ENCODE measurements at regions not wholly inside any gene's neighbourhood (a gene's known extent, or its start where the extent isn't known, plus 50 kb on each side); places are given as distances from the start of the nearest gene placed in this dataset.

DNA sequence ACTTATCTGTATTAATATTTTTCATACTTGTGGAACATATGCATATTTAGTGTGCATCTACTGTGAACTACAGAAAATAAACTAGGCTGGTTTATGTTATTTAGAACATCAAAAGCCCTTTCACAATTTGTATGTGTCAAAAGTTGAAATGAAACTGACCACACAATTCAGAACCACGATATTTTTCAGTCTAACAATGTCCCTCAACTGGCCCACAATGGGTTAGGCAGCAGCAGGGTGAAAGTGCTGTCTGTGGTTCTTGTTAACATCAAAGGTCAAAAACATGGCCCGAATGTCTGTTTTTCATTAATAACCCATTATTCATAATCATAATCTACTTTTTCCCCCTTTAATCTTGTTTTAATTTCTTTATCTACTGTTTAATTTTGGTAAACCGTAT lies 559.9 kb upstream of the ATP2B1 start:
- ChIA-PET POLR2A (no interaction called here), CTCF (no interaction called here)
- no peaks in the 10 kb centered on the region for H3K4me1 Mint-ChIP-seq
- H3K4me3 Mint-ChIP-seq, result no peak overlapping the region
- no peak for DNase-seq
- no peaks in the 10 kb centered on the region for H3K36me3 Mint-ChIP-seq (ENCODE audit: low read depth)
- ATAC-seq (ENCODE audit: low read depth), result no peak
- H3K9me3 Mint-ChIP-seq, result no peaks in the 10 kb centered on the region
- TF ChIP-seq, protein P1, sequence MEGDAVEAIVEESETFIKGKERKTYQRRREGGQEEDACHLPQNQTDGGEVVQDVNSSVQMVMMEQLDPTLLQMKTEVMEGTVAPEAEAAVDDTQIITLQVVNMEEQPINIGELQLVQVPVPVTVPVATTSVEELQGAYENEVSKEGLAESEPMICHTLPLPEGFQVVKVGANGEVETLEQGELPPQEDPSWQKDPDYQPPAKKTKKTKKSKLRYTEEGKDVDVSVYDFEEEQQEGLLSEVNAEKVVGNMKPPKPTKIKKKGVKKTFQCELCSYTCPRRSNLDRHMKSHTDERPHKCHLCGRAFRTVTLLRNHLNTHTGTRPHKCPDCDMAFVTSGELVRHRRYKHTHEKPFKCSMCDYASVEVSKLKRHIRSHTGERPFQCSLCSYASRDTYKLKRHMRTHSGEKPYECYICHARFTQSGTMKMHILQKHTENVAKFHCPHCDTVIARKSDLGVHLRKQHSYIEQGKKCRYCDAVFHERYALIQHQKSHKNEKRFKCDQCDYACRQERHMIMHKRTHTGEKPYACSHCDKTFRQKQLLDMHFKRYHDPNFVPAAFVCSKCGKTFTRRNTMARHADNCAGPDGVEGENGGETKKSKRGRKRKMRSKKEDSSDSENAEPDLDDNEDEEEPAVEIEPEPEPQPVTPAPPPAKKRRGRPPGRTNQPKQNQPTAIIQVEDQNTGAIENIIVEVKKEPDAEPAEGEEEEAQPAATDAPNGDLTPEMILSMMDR (IDR thresholded peaks at IDR 0.05), result no peak
- H3K27ac Mint-ChIP-seq, result no peak overlapping the region
- H3K27me3 Mint-ChIP-seq, result no peaks in the 10 kb centered on the region
- intact Hi-C loops (cut with micrococcal nuclease), result no loop called here

DNA sequence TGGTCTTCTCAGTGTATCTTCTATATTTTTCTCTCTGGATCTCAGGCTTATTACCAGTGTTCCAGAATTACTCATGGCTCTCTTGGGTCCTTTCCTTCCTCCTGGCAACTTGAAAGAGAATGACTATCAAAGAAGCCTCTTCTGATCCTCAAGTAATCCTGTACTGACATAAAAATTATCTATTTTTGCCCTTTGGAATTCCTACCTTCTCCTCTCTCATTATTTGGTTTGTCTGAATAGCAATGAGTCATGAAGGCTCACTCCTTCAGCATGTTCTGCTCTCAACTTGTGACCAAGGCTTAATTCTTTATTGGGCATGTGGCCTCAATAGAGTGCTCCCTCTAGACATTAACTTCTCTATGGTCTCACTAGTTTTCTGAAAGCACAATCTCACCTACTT lies 553.6 kb upstream of the ATP2B1 start:
- H3K4me1 Mint-ChIP-seq, result no peaks in the 10 kb centered on the region
- DNase-seq, result no peak
- no peak for ATAC-seq (ENCODE audit: low read depth)
- H3K9me3 Mint-ChIP-seq, result peaks cover 2% of the 10 kb centered on the region
- no peaks in the 10 kb centered on the region for H3K36me3 Mint-ChIP-seq (ENCODE audit: low read depth)
- POLR2A ChIA-PET, result no interaction called here
- no peaks in the 10 kb centered on the region for H3K27me3 Mint-ChIP-seq
- no peak overlapping the region for H3K27ac Mint-ChIP-seq
- TF ChIP-seq, protein P1 (IDR thresholded peaks at IDR 0.05), result no peak
- CTCF ChIA-PET, result no interaction called here
- H3K4me3 Mint-ChIP-seq, result no peak overlapping the region
- intact Hi-C loops (cut with micrococcal nuclease), result no loop called here

DNA sequence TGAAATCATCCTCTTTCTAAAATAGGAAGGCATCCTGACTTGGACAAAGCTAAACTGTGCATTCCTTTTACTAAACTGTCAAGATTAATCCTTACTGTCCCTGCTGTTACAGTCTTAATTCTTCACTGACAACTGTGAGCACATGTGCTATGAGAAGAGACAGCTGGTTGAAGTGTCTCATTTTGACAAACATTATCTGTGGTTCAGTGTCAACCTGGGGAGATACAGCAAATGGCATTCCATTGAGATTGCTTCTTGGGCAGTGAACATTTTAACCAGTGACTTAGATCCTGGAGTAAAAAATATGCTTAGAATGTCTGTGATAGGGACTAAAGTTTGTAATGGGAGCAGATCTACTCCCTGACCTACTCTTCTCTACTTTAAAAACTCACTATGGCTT lies 552.6 kb upstream of the ATP2B1 start:
- H3K27me3 Mint-ChIP-seq, result no peaks in the 10 kb centered on the region
- peaks cover 2% of the 10 kb centered on the region for H3K9me3 Mint-ChIP-seq
- no peak overlapping the region for H3K4me3 Mint-ChIP-seq
- DNase-seq, result no peak
- no peak overlapping the region for H3K27ac Mint-ChIP-seq
- ChIA-PET POLR2A (no interaction called here), CTCF (no interaction called here)
- TF ChIP-seq, protein P1 (IDR thresholded peaks at IDR 0.05), result no peak
- ATAC-seq (ENCODE audit: low read depth), result no peak
- intact Hi-C loops (cut with micrococcal nuclease), result no loop called here
- H3K36me3 Mint-ChIP-seq (ENCODE audit: low read depth), result no peaks in the 10 kb centered on the region
- no peaks in the 10 kb centered on the region for H3K4me1 Mint-ChIP-seq

DNA sequence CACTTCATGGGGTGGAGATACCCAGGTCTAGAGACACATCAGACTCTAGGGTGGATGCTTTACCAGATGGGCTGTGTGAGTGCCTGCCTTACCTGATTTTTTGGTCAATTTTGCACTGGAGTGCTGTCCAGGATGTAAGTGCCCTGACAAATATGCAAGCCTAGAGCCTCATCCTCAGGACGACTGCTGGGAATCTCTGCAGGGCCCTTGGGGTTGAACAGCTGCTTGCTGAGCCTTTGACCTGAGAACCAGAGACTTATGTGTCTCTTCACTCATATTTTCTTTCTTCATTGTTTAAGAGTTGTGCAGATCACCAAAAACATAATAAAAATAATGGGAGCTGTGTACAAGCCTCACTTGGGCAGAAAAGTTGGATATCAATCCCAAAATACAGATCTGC lies 551.5 kb upstream of the ATP2B1 start:
- Mint-ChIP-seq H3K4me3 (no peak overlapping the region), H3K27ac (no peak overlapping the region), H3K36me3 (ENCODE audit: low read depth) (no peaks in the 10 kb centered on the region), H3K4me1 (no peaks in the 10 kb centered on the region), H3K9me3 (peaks cover 2% of the 10 kb centered on the region), H3K27me3 (no peaks in the 10 kb centered on the region)
- CTCF ChIA-PET, result no interaction called here
- intact Hi-C loops (cut with micrococcal nuclease), result no loop called here
- POLR2A ChIA-PET, result no interaction called here
- TF ChIP-seq, protein P1 (IDR thresholded peaks at IDR 0.05), result no peak
- ATAC-seq (ENCODE audit: low read depth) (no peak), DNase-seq (no peak)

DNA sequence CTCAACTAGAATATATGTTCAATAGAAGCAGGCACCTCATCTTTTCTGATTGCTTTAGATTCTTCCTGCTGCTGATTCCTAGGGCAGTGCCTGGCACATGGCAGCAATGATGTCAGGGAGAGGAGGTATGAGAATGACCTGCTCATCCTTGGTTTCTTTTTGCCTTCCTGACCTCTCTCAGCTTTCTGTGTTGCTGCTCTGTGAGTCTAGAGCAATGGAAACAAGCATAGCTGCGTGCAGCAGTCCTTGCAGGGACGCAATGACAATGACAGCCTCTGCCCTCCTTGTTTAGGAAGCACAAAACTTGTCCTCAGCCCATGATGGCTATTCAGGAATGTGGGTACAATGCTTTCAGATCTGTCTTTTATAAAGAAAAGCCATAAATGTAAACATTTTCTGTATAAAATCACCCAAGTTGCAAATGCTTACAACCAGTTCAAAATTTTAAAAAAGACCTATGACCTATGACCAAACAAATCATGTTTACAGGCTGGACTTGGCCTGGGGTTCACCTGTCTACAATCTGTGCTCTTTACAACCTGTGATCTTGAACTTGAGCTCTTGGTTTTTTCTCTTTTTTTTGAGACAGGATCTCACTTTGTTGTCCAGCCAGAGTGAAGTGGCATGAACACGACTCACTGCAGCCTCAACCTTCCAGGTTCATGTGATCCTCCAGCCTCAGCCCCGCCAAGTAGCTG lies 549.4 kb upstream of the ATP2B1 start:
- Mint-ChIP-seq H3K27me3 (no peaks in the 10 kb centered on the region), H3K4me3 (no peak overlapping the region), H3K9me3 (peaks cover 2% of the 10 kb centered on the region), H3K27ac (no peak overlapping the region), H3K4me1 (peaks cover 14% of the 10 kb centered on the region), H3K36me3 (ENCODE audit: low read depth) (no peaks in the 10 kb centered on the region)
- ChIA-PET POLR2A (no interaction called here), CTCF (no interaction called here)
- TF ChIP-seq, protein P1 (IDR thresholded peaks at IDR 0.05), result no peak
- ATAC-seq (ENCODE audit: low read depth) (no peak), DNase-seq (no peak)
- intact Hi-C loops (cut with micrococcal nuclease), result loop anchor here (10.0 kb wide), 3 partner anchors 243 to 903 kb away; partner anchors contain the start of gene DUSP6

Data from activated B cell treated with CpG ODN at 0.5 μM for 24 hours (primary cell).